ENCODE measurements at regions not wholly inside any gene's neighbourhood (a gene's known extent, or its start where the extent isn't known, plus 50 kb on each side); places are given as distances from the start of the nearest gene placed in this dataset.

- Histone ChIP-seq H4K20me1 (ENCODE audit: insufficient read depth) (no peaks in the 10 kb centered on the region), H3K4me3 (IDR thresholded peaks at IDR 0.05; ENCODE audit: insufficient read depth, low read depth, low read length) (no peak overlapping the region), H3K4me2 (no peak overlapping the region), H3K36me3 (ENCODE audit: insufficient read depth) (no peaks in the 10 kb centered on the region), H3K27me3 (ENCODE audit: insufficient read depth, low read depth) (no peaks in the 10 kb centered on the region), H3K4me1 (ENCODE audit: low read depth, poor library complexity, severe bottlenecking) (no peaks in the 10 kb centered on the region), H3K9ac (no peak overlapping the region), H2AFZ (ENCODE audit: low read depth) (no peak overlapping the region), H3K27ac (no peak overlapping the region), H3K79me2 (ENCODE audit: insufficient read depth, low read depth) (no peaks in the 10 kb centered on the region)
- no peak for TF ChIP-seq CTCF (conservative IDR thresholded peaks at IDR 0.05; ENCODE audit: low read depth, low read length)
Measured at GRCh38 chr13:107200491-107200890, 632.6 kb upstream of the ARGLU1 start.

- Histone ChIP-seq H3K4me2 (no peak overlapping the region), H3K27me3 (ENCODE audit: insufficient read depth, low read depth) (no peaks in the 10 kb centered on the region), H3K36me3 (ENCODE audit: insufficient read depth) (no peaks in the 10 kb centered on the region), H3K79me2 (ENCODE audit: insufficient read depth, low read depth) (no peaks in the 10 kb centered on the region), H3K27ac (no peak overlapping the region), H4K20me1 (ENCODE audit: insufficient read depth) (no peaks in the 10 kb centered on the region), H3K9ac (no peak overlapping the region), H3K4me3 (IDR thresholded peaks at IDR 0.05; ENCODE audit: insufficient read depth, low read depth, low read length) (no peak overlapping the region), H2AFZ (ENCODE audit: low read depth) (no peak overlapping the region), H3K4me1 (ENCODE audit: low read depth, poor library complexity, severe bottlenecking) (no peaks in the 10 kb centered on the region)
- no peak for TF ChIP-seq CTCF (conservative IDR thresholded peaks at IDR 0.05; ENCODE audit: low read depth, low read length)
Measured at GRCh38 chr13:107192289-107192688, 624.4 kb upstream of the ARGLU1 start.

- Histone ChIP-seq H3K4me2 (no peak overlapping the region), H3K4me1 (ENCODE audit: low read depth, poor library complexity, severe bottlenecking) (no peaks in the 10 kb centered on the region), H3K79me2 (ENCODE audit: insufficient read depth, low read depth) (no peaks in the 10 kb centered on the region), H3K36me3 (ENCODE audit: insufficient read depth) (no peaks in the 10 kb centered on the region), H2AFZ (ENCODE audit: low read depth) (no peak overlapping the region), H4K20me1 (ENCODE audit: insufficient read depth) (no peaks in the 10 kb centered on the region), H3K4me3 (IDR thresholded peaks at IDR 0.05; ENCODE audit: insufficient read depth, low read depth, low read length) (no peak overlapping the region), H3K9ac (no peak overlapping the region), H3K27ac (no peak overlapping the region), H3K27me3 (ENCODE audit: insufficient read depth, low read depth) (no peaks in the 10 kb centered on the region)
- TF ChIP-seq CTCF (conservative IDR thresholded peaks at IDR 0.05; ENCODE audit: low read depth, low read length): no peak
Measured at GRCh38 chr13:107190065-107190464, 622.1 kb upstream of the ARGLU1 start.

DNA sequence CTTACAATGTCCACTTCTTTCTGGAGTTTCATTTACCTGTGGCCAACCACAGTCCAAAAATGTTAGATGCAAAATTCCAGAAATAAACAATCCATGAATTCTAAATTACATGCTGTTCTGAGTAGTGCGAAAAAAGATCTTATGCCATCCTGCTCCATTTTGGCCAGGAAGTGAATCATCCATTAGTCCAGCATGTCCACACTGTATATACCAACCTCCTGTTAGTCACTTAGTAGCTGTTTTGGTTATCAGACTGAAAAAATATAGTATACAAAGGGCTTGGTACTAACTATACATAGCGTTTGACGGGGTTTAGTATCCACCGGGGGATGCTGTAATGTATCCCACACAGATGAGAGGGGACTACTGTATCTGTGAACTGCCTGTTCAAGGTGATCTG, 618.0 kb upstream of the ARGLU1 start:
- no peaks in the 10 kb centered on the region for H4K20me1 ChIP-seq (ENCODE audit: insufficient read depth)
- no peaks in the 10 kb centered on the region for H3K79me2 ChIP-seq (ENCODE audit: insufficient read depth, low read depth)
- no peaks in the 10 kb centered on the region for H3K27me3 ChIP-seq (ENCODE audit: insufficient read depth, low read depth)
- H3K4me1 ChIP-seq (ENCODE audit: low read depth, poor library complexity, severe bottlenecking): no peaks in the 10 kb centered on the region
- no peak for TF ChIP-seq CTCF (conservative IDR thresholded peaks at IDR 0.05; ENCODE audit: low read depth, low read length)
- H3K36me3 ChIP-seq (ENCODE audit: insufficient read depth): no peaks in the 10 kb centered on the region
- H3K27ac ChIP-seq: no peak overlapping the region
- no peak overlapping the region for H3K9ac ChIP-seq
- H3K4me3 ChIP-seq (IDR thresholded peaks at IDR 0.05; ENCODE audit: insufficient read depth, low read depth, low read length): no peak overlapping the region
- H2AFZ ChIP-seq (ENCODE audit: low read depth): no peak overlapping the region
- no peak overlapping the region for H3K4me2 ChIP-seq

Measured in KMS-11 (cell line).